ENCODE measurements at regions not wholly inside any gene's neighbourhood (a gene's known extent, or its start where the extent isn't known, plus 50 kb on each side); places are given as distances from the start of the nearest gene placed in this dataset.
"Not testable (repeated sequence)": the region's sequence is repeated elsewhere in the genome, so short reads cannot be mapped to it uniquely, and the experiment has no call there.

GRCh38 chr12:3397596-3397995, 93.4 kb upstream of the PRMT8 start:
- TF ChIP-seq CTCF (conservative IDR thresholded peaks at IDR 0.05 in 1 of 2, IDR thresholded peaks at IDR 0.05 in 1 of 2; ENCODE audit: low read depth in 1 of 2, low read length in 2 of 2); EZH2 (IDR thresholded peaks at IDR 0.05; ENCODE audit: low read length, missing control alignments): not testable (repeated sequence)

All from fibroblast of lung (primary cell).